EL (cell line): ENCODE measurements at regions not wholly inside any gene's neighbourhood (a gene's known extent, or its start where the extent isn't known, plus 50 kb on each side); places are given as distances from the start of the nearest gene placed in this dataset.
A peak's percentile ranks its signal among the peaks of the same experiment; 100 is the strongest.

Source experiments
- DNase-seq: peaks from one replicate; pipeline ENCODE4 v3.0.0-alpha.2; 2016

- no peak for DNase-seq
Measured at GRCh38 chr3:42345811-42346210, 64.6 kb downstream of the LYZL4 start.

- peak; percentile 32 for DNase-seq
Measured at GRCh38 chr3:42340466-42340865, 69.9 kb downstream of the LYZL4 start.

GRCh38 chr3:42339321-42339720 lies 71.1 kb downstream of the LYZL4 start:
- no peak for DNase-seq

GRCh38 chr3:42336103-42336502 lies 70.1 kb upstream of the CCK start:
- DNase-seq = no peak

- no peak for DNase-seq
Measured at GRCh38 chr3:42317137-42317536, 51.2 kb upstream of the CCK start.
